Subcutaneous abdominal adipose tissue (tissue), 5 donors: ENCODE measurements at regions not wholly inside any gene's neighbourhood (a gene's known extent, or its start where the extent isn't known, plus 50 kb on each side); places are given as distances from the start of the nearest gene placed in this dataset.

Experiments used
- H3K27ac ChIP-seq: one replicate; pipeline ENCODE4 v1.7.0; 2013; ENCODE audit warnings: low read depth, mild to moderate bottlenecking, inconsistent platforms, low read length, moderate library complexity
- H3K27me3 ChIP-seq, 5 donors: one replicate each; pipeline ENCODE4 v1.7.0; 2013; ENCODE audit warnings: low read length in 5 of 5, inconsistent platforms in 1 of 5; ENCODE audit not compliant: control insufficient read depth in 5 of 5, insufficient read depth in 4 of 5
- H3K36me3 ChIP-seq, 5 donors: one replicate each; pipeline ENCODE4 v1.7.0; 2013; ENCODE audit warnings: low read length in 5 of 5; ENCODE audit not compliant: control insufficient read depth in 5 of 5, insufficient read depth in 5 of 5
- H3K4me1 ChIP-seq, 5 donors: one replicate each; pipeline ENCODE4 v1.7.0; 2013; ENCODE audit warnings: low read length in 5 of 5, mild to moderate bottlenecking in 3 of 5, moderate library complexity in 1 of 5; ENCODE audit not compliant: control insufficient read depth in 5 of 5, insufficient read depth in 5 of 5
- H3K4me3 ChIP-seq, 5 donors: one replicate each; pipeline ENCODE4 v1.7.0; 2013; ENCODE audit warnings: low read length in 5 of 5, low read depth in 1 of 5
- H3K9ac ChIP-seq, 5 donors: one replicate each; pipeline ENCODE4 v1.7.0; 2013; ENCODE audit warnings: low read length in 5 of 5, mild to moderate bottlenecking in 4 of 5, moderate library complexity in 3 of 5
- H3K9me3 ChIP-seq, 5 donors: one replicate each; pipeline ENCODE4 v1.7.0; 2013; ENCODE audit warnings: low read length in 5 of 5; ENCODE audit not compliant: control insufficient read depth in 5 of 5
- donor health status: healthy.
- donor health status: healthy.
- donor health status: healthy.
- donor health status: healthy.
- donor health status: healthy.

DNA sequence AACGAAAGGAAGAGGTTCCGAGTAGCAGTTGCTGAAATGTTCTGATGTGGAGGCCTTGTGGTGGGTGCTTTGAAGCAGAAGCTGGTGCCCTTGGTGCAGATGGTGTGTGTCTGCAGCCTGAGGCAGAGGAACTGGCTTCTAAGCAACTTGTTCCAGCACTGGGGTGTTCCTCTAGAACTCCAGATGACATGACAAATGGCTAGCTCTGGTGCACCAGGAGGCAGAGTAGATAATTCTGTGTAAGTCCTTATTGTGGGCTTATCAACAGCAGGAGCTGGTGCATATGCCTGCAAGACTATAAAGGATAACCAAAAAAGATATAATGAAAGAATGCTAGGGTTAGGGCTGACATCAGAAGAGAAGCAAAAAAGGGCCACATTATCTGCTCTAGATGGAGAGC is 76.5 kb downstream of the ARL5B start:
- Histone ChIP-seq H3K9ac (no peak overlapping the region), H3K27ac (no peak overlapping the region), H3K36me3 (no peaks in the 10 kb centered on the region), H3K4me1 (no peaks in the 10 kb centered on the region), H3K27me3 (no peaks in the 10 kb centered on the region), H3K4me3 (no peak overlapping the region), H3K9me3 (no peaks in the 10 kb centered on the region)

DNA sequence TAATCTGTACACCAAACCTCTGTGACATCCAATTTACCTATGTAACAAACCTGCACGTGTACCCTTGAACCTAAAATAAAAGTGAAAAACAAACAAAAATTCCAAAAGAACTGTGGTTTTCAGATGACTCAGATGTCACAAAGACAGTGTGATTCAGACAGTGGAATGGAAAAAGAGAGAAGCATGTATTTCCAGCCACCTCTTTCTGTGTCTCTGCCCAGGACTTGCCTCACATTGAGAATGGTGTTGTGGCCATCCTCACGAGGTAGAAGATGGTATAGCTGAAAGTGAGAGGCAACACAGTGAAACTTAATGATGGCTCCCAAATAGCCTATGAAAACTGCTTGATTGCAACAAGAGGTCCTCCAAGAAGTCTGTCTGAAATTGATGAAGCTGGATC is 78.0 kb downstream of the ARL5B start:
- no peaks in the 10 kb centered on the region for H3K4me1 ChIP-seq
- H3K27me3 ChIP-seq: no peaks in the 10 kb centered on the region
- peaks cover 0 to 2% (median 0%) of the 10 kb centered on the region in 5 donors for H3K9me3 ChIP-seq
- H3K4me3 ChIP-seq: no peak overlapping the region
- no peak overlapping the region for H3K9ac ChIP-seq
- H3K36me3 ChIP-seq: no peaks in the 10 kb centered on the region
- H3K27ac ChIP-seq: no peak overlapping the region

DNA sequence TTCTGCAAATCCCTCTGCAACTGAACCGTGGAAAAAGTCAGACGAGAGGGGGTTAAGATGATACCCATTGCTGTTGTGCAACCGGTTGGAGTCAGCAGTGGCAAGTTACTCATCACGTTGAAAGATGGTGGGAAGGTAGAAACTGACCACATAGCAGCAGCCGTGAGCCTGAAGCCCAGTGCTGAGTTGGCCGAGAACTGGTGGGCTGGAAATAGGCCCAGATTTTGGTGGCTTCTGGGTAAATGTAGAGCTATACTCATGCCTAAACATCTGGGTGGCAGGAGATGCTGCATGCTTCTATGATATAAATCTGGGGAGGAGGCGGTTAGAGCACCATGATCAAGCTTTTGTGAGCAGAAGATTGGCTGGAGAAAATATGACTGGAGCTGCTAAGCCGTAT is 78.6 kb downstream of the ARL5B start:
- H3K36me3 ChIP-seq: no peaks in the 10 kb centered on the region
- peaks cover 0 to 2% (median 0%) of the 10 kb centered on the region in 5 donors for H3K9me3 ChIP-seq
- no peak overlapping the region for H3K4me3 ChIP-seq
- no peak overlapping the region for H3K27ac ChIP-seq
- no peak overlapping the region for H3K9ac ChIP-seq
- no peaks in the 10 kb centered on the region for H3K4me1 ChIP-seq
- no peaks in the 10 kb centered on the region for H3K27me3 ChIP-seq

DNA sequence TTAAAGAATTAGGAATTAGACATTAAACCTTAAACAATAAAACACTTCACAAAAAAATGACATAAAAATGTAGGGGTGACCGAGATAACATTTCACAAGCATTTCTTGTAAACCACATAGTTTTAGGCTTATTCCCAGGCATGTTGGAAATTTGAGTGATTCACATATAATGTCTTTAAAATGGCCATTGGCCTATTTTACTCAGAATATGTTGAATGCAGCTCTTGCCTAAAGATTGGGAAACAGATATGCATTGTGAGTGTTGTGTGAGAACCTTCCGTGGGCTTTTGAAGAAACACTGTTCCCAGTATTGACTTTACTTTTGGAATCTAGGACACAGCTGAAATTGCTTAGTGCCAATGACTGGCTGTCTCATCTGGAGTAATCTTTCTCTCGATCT is 79.6 kb downstream of the ARL5B start:
- H3K9me3 ChIP-seq: peaks cover 0 to 8% (median 4%) of the 10 kb centered on the region in 5 donors
- H3K36me3 ChIP-seq: no peaks in the 10 kb centered on the region
- H3K27me3 ChIP-seq: no peaks in the 10 kb centered on the region
- no peak overlapping the region for H3K4me3 ChIP-seq
- no peak overlapping the region for H3K9ac ChIP-seq
- no peak overlapping the region for H3K27ac ChIP-seq
- H3K4me1 ChIP-seq: no peaks in the 10 kb centered on the region

DNA sequence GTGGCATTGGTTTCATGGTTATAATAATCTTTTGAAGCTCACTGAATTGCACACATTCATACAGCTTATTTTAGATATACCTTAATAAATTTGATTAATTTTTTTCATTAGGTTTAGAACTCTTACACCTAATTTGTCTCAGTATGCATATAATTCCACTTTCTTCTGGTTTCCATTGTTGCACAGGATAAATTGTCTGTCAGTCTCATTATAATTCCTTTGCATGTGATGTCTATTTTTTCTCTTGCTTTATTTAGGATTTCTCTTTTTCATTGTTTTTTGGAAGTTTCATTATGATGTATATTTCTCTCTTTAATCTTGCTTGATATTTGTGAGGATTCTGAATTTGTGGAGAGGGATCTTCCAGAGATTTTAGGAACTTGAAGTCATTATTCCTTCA is 84.7 kb downstream of the ARL5B start:
- no peaks in the 10 kb centered on the region for H3K4me1 ChIP-seq
- H3K27me3 ChIP-seq: no peaks in the 10 kb centered on the region
- H3K9me3 ChIP-seq: peaks cover 0 to 18% (median 6%) of the 10 kb centered on the region in 5 donors
- H3K27ac ChIP-seq: no peak overlapping the region
- H3K9ac ChIP-seq: no peak overlapping the region
- H3K36me3 ChIP-seq: no peaks in the 10 kb centered on the region
- no peak overlapping the region for H3K4me3 ChIP-seq

DNA sequence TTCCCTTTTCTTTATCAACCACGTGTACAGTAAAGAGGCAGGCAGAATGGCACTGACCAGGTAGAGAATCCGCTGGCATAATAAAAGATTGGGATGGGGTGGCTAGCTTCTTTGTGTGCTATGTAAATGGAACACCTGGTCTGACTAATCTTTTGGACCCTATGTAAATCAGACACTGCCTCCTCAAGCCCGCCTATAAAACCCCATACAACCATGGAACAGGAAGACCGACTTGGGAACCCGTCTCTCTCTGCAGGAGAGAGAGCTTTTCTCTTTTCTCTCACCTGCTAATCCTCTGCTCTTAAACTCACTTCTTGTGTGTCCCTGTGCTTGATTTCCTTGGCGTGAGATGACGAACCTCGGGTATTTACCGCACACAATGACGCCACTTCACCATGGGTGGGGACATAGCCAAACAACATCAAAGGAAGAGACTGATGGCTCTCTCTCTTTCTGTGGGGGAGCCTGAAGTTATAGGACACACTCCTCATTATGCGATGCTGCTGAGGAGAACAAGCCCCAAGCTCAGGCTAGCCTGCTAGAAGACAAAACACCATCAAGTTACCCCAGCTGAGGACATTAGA is 94.2 kb downstream of the ARL5B start:
- H3K36me3 ChIP-seq: no peaks in the 10 kb centered on the region
- H3K27ac ChIP-seq: no peak overlapping the region
- no peaks in the 10 kb centered on the region for H3K9me3 ChIP-seq
- no peak overlapping the region for H3K4me3 ChIP-seq
- H3K4me1 ChIP-seq: no peaks in the 10 kb centered on the region
- no peak overlapping the region for H3K9ac ChIP-seq
- peaks cover 0 to 3% (median 0%) of the 10 kb centered on the region in 5 donors for H3K27me3 ChIP-seq

DNA sequence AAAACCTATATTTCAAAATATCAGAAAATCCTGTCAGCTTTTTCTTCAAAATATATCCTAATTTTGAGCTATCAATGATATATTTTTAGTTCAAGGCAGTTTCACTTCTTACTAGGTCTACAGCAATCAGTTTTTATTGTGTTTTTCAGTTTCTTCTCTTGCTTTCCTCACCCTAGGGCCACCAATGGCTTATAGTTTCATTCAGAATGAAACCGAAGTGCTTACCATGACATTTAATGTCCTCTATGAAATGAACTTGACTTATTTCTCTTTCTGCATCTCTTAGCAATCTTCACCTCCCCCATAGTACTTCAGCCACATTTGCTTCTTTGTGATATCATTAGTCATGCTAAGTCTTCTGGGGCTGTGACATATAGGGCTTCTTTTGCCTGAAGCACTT is 100.3 kb downstream of the ARL5B start:
- Histone ChIP-seq H3K9ac (no peak overlapping the region), H3K9me3 (peaks cover 0 to 2% (median 0%) of the 10 kb centered on the region in 5 donors), H3K27ac (no peak overlapping the region), H3K4me3 (no peak overlapping the region), H3K27me3 (no peaks in the 10 kb centered on the region), H3K36me3 (no peaks in the 10 kb centered on the region), H3K4me1 (no peaks in the 10 kb centered on the region)

DNA sequence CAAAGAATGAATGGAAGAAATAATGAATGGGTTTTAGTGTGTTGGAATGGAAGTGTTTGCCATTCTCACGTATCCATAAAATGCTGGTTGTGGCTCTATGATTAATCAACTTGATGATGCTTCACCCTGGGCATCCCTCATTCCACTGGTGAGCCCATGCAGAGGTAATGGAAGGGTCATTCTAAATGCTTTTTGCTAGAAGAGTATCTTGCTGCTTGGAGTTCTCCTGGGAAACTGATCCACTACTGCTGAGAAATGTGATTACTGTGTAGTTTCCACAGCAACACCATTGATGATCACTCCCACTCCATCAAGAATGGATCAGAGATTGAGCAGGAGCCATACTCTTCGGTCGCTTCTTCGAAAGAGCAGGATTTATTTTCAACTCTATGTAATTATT is 101.6 kb downstream of the ARL5B start:
- no peak overlapping the region for H3K9ac ChIP-seq
- H3K4me3 ChIP-seq: no peak overlapping the region
- H3K36me3 ChIP-seq: no peaks in the 10 kb centered on the region
- H3K27me3 ChIP-seq: no peaks in the 10 kb centered on the region
- no peaks in the 10 kb centered on the region for H3K4me1 ChIP-seq
- peaks cover 0 to 2% (median 0%) of the 10 kb centered on the region in 5 donors for H3K9me3 ChIP-seq
- H3K27ac ChIP-seq: no peak overlapping the region

DNA sequence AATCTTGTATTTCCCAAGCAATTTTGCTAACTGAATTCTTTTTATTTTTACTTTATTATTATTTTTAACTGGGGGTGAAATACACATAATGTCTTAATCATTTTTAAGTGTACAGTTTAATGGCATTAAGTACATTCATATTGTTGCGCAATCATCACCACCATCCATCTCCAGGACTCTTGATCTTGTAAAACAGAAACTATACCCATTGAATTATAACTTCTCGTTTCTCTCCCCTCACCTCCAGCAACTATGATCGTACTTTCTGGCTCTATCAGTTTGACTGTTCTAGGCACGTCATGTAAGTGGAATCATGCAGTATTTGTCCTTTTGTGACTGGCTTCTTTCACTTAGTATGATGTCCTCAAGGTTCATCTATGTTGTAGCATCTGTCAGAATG is 108.8 kb downstream of the ARL5B start:
- Histone ChIP-seq H3K9ac (no peak overlapping the region), H3K27ac (no peak overlapping the region), H3K36me3 (no peaks in the 10 kb centered on the region), H3K4me1 (no peaks in the 10 kb centered on the region), H3K27me3 (peaks cover 0 to 3% (median 0%) of the 10 kb centered on the region in 5 donors), H3K9me3 (peaks cover 0 to 2% (median 0%) of the 10 kb centered on the region in 5 donors), H3K4me3 (no peak overlapping the region)

DNA sequence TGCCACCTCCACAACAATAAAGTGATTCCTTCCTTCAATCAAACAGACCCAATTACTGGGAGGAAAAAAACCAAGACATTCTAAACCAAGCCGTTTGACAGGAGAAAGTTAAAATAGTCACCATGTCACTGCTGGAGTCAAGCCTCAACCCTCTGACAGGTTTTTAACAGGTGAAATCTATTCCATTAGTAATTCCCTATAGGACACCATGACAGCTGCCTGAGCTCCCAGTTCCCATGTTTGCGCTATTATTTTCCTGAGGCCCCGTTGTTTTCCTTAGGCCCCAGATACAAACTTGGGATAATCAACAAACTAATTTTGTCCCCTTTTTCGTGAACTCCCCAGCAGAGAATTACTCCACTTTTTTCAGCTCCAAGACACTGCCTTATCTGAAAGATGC is 113.9 kb downstream of the ARL5B start:
- H3K4me1 ChIP-seq: no peaks in the 10 kb centered on the region
- H3K4me3 ChIP-seq: no peak overlapping the region
- no peak overlapping the region for H3K9ac ChIP-seq
- no peak overlapping the region for H3K27ac ChIP-seq
- no peaks in the 10 kb centered on the region for H3K9me3 ChIP-seq
- H3K36me3 ChIP-seq: no peaks in the 10 kb centered on the region
- peaks cover 0 to 3% (median 0%) of the 10 kb centered on the region in 5 donors for H3K27me3 ChIP-seq

DNA sequence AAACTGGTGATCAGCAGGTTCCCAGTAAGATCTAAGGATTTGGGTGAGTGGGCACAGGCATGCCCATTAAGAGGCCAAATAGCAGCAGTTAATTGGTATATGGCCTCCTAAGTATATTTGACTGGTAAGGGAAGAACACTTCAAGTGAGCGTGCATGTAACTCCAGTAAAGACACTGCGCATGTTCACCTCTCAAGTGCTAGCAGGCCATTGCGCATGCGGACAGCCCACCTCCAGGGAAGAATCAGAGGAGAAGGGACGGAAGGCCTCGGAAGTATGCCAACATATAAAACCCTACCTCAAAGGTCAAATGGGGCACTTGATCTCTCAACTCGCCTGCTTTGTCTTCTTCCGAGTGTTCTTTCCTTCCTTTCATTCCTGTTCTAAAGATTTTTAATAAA is 118.0 kb downstream of the ARL5B start:
- Histone ChIP-seq H3K4me3 (no peak overlapping the region), H3K27ac (no peak overlapping the region), H3K9ac (no peak overlapping the region), H3K4me1 (no peaks in the 10 kb centered on the region), H3K9me3 (no peaks in the 10 kb centered on the region), H3K36me3 (no peaks in the 10 kb centered on the region), H3K27me3 (peaks cover 0 to 3% (median 0%) of the 10 kb centered on the region in 5 donors)
